ENCODE measurements at regions not wholly inside any gene's neighbourhood (a gene's known extent, or its start where the extent isn't known, plus 50 kb on each side); places are given as distances from the start of the nearest gene placed in this dataset.

DNA sequence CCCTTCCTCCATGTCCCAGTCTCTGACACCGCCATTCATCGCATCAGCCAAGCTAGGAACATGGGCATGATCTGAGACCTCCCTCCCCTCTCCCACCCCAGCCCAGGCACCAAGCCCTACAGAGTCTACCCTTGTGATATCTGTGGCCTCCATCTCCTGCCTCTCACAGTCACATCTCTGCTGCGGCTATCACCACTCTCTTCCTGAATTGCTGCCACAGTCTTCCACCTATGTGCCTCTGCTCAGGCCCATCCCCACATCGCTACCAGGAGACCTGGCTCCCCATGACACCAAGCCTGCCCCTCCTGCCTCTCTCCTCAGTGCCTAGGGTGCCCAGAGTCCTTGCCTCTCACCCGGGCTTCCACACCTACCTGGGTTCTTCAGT is 82.7 kb upstream of the BCAR3 start:
- TF ChIP-seq, protein P1, sequence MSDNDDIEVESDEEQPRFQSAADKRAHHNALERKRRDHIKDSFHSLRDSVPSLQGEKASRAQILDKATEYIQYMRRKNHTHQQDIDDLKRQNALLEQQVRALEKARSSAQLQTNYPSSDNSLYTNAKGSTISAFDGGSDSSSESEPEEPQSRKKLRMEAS (IDR thresholded peaks at IDR 0.05), result no peak
- TF ChIP-seq TAF1 (IDR thresholded peaks at IDR 0.05; ENCODE audit: low read depth) (no peak), CREB1 (IDR thresholded peaks at IDR 0.05; ENCODE audit: low read depth) (no peak), TEAD4 (IDR thresholded peaks at IDR 0.05) (no peak), EGR1 (IDR thresholded peaks at IDR 0.05) (no peak), RAD21 (IDR thresholded peaks at IDR 0.05; ENCODE audit: low read depth) (no peak), CEBPB (IDR thresholded peaks at IDR 0.05) (no peak), YY1 (IDR thresholded peaks at IDR 0.05; ENCODE audit: low read depth) (no peak), ZBTB7A (IDR thresholded peaks at IDR 0.05; ENCODE audit: low read depth) (no peak)

DNA sequence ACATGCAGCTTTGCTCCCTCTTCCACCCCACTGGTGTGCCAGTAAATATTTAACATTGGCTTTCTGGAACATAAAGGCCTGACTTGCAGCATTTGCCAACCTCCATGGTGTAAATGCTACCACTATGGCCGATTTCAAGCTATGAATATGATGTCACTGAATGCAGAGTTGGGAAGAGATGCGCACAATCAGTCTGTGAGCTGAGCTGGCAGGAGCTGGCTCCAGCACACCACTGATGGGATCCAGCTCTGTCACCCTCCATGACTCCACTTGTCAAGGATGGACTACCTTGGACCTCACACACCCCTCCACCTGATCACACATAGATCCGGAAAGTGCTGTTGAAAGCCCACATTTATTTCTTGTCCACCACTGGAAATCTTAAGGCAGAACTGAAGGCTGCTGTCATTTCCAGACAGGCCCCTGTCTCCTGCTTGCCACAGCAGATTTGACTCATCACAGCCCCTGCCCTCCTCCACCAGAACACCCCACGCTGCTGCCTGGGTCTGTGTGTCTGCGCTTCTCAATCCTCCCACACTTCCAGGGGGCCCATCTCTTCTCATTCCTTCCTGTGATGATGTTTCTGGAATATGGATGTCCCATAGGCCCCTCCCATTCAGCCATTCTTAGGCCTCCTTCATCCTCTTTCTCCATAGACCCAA is 82.2 kb upstream of the BCAR3 start:
- TF ChIP-seq, protein P2, sequence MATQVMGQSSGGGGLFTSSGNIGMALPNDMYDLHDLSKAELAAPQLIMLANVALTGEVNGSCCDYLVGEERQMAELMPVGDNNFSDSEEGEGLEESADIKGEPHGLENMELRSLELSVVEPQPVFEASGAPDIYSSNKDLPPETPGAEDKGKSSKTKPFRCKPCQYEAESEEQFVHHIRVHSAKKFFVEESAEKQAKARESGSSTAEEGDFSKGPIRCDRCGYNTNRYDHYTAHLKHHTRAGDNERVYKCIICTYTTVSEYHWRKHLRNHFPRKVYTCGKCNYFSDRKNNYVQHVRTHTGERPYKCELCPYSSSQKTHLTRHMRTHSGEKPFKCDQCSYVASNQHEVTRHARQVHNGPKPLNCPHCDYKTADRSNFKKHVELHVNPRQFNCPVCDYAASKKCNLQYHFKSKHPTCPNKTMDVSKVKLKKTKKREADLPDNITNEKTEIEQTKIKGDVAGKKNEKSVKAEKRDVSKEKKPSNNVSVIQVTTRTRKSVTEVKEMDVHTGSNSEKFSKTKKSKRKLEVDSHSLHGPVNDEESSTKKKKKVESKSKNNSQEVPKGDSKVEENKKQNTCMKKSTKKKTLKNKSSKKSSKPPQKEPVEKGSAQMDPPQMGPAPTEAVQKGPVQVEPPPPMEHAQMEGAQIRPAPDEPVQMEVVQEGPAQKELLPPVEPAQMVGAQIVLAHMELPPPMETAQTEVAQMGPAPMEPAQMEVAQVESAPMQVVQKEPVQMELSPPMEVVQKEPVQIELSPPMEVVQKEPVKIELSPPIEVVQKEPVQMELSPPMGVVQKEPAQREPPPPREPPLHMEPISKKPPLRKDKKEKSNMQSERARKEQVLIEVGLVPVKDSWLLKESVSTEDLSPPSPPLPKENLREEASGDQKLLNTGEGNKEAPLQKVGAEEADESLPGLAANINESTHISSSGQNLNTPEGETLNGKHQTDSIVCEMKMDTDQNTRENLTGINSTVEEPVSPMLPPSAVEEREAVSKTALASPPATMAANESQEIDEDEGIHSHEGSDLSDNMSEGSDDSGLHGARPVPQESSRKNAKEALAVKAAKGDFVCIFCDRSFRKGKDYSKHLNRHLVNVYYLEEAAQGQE (IDR thresholded peaks at IDR 0.05; ENCODE audit: low read depth), result no peak
- TF ChIP-seq NFIC (IDR thresholded peaks at IDR 0.05) (no peak), EP300 (IDR thresholded peaks at IDR 0.05; ENCODE audit: borderline replicate concordance) (no peak), YY1 (IDR thresholded peaks at IDR 0.05; ENCODE audit: low read depth) (no peak), EGR1 (IDR thresholded peaks at IDR 0.05) (no peak), CREB1 (IDR thresholded peaks at IDR 0.05; ENCODE audit: low read depth) (no peak), TCF12 (IDR thresholded peaks at IDR 0.05; ENCODE audit: low read depth) (no peak), TEAD4 (IDR thresholded peaks at IDR 0.05) (no peak), FOXM1 (IDR thresholded peaks at IDR 0.05; ENCODE audit: borderline replicate concordance, low read depth) (no peak), CEBPB (IDR thresholded peaks at IDR 0.05) (no peak), RAD21 (IDR thresholded peaks at IDR 0.05; ENCODE audit: low read depth) (no peak)
- TF ChIP-seq, protein P1 (IDR thresholded peaks at IDR 0.05), result no peak
- TF ChIP-seq, protein P3, sequence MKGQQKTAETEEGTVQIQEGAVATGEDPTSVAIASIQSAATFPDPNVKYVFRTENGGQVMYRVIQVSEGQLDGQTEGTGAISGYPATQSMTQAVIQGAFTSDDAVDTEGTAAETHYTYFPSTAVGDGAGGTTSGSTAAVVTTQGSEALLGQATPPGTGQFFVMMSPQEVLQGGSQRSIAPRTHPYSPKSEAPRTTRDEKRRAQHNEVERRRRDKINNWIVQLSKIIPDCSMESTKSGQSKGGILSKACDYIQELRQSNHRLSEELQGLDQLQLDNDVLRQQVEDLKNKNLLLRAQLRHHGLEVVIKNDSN (IDR thresholded peaks at IDR 0.05), result no peak

DNA sequence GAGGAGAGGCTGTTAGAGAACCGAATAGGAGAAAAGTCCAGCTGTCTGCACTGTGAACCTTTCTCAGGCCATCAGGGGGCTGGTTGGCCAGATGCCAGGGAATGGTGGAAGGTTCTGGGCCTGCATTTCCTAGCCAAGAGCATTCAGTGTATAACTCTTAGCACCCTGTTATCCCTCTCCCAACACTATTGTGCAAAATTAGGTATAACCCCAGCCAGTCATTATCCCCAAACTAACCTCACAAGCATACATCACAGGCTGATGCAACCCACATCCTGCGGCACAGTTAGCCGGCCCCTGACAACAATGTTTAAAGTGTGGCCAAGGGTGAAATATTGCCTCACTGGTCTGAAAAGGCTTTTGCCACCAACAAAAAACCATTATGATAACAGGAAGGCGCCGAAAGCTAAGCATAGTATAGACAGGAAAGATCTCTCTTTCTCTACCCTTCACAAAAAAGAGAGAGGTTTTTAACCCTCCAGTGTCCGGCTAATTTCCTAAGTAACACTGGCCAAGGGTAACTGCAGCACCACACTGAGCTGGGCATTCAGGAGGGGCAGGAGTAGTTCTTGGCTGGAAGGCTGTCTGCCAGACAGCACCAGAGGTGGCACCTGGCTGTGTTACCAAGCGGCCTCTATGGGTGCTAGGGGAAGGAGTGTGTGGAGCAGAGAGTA is 77.3 kb upstream of the BCAR3 start:
- TF ChIP-seq NFIC (IDR thresholded peaks at IDR 0.05) (peak; percentile 42; the same call in 1 of the 2 replicates), YY1 (IDR thresholded peaks at IDR 0.05; ENCODE audit: low read depth) (no peak)

DNA sequence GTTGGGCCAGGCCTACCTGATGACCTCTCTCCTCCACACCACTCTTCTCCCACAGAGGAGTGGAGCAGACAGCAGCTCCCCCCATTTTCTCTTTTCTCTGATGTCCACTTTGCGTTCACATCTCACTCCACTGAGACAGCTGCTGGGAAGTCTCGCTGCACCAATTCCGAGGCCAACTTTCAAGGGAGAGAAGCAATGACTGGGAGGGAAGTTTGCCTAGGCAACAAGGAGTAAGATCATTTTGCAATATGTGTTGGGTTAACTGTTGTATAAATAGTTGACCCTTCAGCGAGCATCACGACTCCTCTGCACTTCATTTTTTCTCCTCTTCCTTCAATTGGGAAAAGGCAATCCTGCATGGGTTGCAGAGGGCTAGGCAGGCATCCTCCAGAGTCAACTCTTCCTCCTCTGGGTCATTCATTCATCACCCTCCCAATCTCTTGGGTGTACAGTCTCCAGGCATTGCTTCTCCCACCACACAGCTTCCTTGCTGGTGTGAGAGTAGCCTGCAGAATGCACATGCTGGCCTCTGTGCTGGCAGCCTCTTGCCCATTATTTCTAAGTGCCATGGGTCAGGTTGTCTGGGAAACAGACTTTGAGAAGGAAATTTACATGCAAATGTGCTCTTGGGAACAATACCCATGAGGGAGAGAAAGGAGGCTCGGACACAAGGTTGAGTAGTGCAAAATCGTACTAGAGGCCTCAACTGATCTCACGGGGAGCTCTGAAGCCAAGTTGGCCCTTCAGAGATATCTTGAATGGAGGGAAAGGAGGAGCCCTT is 75.8 kb upstream of the BCAR3 start:
- TF ChIP-seq, protein P3 (IDR thresholded peaks at IDR 0.05), result no peak
- TF ChIP-seq TCF12 (IDR thresholded peaks at IDR 0.05; ENCODE audit: low read depth) (no peak), TAF1 (IDR thresholded peaks at IDR 0.05; ENCODE audit: low read depth) (no peak)
- TF ChIP-seq, protein P2 (IDR thresholded peaks at IDR 0.05; ENCODE audit: low read depth), result no peak

DNA sequence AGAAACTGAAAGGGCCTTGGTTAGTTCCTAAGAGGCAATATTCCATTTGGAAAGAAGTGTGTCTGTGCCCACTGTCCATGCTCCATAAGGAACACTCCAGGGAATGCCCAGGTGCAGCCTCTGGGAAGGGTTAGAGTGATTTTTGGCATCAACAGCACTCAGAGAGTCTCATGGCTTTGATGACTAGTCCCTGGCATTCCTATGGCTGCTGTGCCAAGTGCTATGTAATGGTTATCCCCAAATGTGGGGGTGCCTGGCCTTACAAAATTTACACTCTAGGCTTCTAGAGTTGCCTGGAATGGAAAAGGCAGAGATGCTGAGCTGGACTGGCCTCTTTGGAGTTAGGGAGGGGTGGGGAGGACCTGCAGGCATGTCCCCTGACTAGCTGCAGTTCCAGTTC is 75.0 kb upstream of the BCAR3 start:
- TF ChIP-seq FOXM1 (IDR thresholded peaks at IDR 0.05; ENCODE audit: borderline replicate concordance, low read depth), result no peak
- no peak for TF ChIP-seq NFIC (IDR thresholded peaks at IDR 0.05)
- no peak for TF ChIP-seq EGR1 (IDR thresholded peaks at IDR 0.05)
- no peak for TF ChIP-seq CREB1 (IDR thresholded peaks at IDR 0.05; ENCODE audit: low read depth)
- TF ChIP-seq TAF1 (IDR thresholded peaks at IDR 0.05; ENCODE audit: low read depth), result no peak
- no peak for TF ChIP-seq CEBPB (IDR thresholded peaks at IDR 0.05)
- no peak for TF ChIP-seq EP300 (IDR thresholded peaks at IDR 0.05; ENCODE audit: borderline replicate concordance)
- TF ChIP-seq TCF12 (IDR thresholded peaks at IDR 0.05; ENCODE audit: low read depth), result no peak
- TF ChIP-seq, protein P3 (IDR thresholded peaks at IDR 0.05), result no peak
- no peak for TF ChIP-seq ZBTB7A (IDR thresholded peaks at IDR 0.05; ENCODE audit: low read depth)
- no peak for TF ChIP-seq RAD21 (IDR thresholded peaks at IDR 0.05; ENCODE audit: low read depth)
- TF ChIP-seq, protein P2 (IDR thresholded peaks at IDR 0.05; ENCODE audit: low read depth), result no peak
- TF ChIP-seq, protein P1 (IDR thresholded peaks at IDR 0.05), result no peak
- TF ChIP-seq YY1 (IDR thresholded peaks at IDR 0.05; ENCODE audit: low read depth), result no peak
- no peak for TF ChIP-seq TEAD4 (IDR thresholded peaks at IDR 0.05)
